Epithelial cell of esophagus (primary cell): ENCODE measurements at regions not wholly inside any gene's neighbourhood (a gene's known extent, or its start where the extent isn't known, plus 50 kb on each side); places are given as distances from the start of the nearest gene placed in this dataset.

Source experiments
- DNase-seq: peaks from one replicate; pipeline ENCODE4 v3.0.0; 2010; ENCODE audit warnings: low read depth
- H3K4me3 ChIP-seq: 2 replicates; pipeline ENCODE4 v1.5.1; 2011; ENCODE audit warnings: mild to moderate bottlenecking, low read length, control low read depth
- TF ChIP-seq, protein P1 (sequence below): IDR thresholded peaks from 2 replicates; pipeline ENCODE4 v1.5.1; 2011; ENCODE audit warnings: low read depth, mild to moderate bottlenecking, low read length, control low read depth, inconsistent platforms; ENCODE audit not compliant: insufficient read depth; ENCODE audit errors: missing control alignments

DNA sequence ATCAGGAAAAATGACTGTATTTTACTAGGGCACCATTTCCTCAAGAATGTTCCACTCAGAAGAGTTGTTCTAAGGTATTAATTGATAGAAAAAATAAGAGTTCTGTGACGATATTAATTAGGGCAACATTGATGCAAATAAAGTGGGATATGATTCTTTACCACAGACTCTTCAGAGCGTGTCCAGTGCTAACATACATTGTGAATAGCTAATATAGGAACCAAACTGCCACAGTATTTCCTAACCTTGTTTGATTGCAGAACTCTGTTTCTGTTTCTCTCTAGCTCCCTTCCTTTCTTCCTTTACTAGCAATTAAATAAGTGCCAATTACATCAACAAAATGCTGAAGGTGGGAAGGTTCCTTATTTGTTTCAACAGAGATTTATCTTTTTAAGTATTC lies 154.1 kb upstream of the CPEB2 start:
- TF ChIP-seq, protein P1, sequence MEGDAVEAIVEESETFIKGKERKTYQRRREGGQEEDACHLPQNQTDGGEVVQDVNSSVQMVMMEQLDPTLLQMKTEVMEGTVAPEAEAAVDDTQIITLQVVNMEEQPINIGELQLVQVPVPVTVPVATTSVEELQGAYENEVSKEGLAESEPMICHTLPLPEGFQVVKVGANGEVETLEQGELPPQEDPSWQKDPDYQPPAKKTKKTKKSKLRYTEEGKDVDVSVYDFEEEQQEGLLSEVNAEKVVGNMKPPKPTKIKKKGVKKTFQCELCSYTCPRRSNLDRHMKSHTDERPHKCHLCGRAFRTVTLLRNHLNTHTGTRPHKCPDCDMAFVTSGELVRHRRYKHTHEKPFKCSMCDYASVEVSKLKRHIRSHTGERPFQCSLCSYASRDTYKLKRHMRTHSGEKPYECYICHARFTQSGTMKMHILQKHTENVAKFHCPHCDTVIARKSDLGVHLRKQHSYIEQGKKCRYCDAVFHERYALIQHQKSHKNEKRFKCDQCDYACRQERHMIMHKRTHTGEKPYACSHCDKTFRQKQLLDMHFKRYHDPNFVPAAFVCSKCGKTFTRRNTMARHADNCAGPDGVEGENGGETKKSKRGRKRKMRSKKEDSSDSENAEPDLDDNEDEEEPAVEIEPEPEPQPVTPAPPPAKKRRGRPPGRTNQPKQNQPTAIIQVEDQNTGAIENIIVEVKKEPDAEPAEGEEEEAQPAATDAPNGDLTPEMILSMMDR: no peak
- no peak for DNase-seq
- H3K4me3 ChIP-seq: no peak overlapping the region

DNA sequence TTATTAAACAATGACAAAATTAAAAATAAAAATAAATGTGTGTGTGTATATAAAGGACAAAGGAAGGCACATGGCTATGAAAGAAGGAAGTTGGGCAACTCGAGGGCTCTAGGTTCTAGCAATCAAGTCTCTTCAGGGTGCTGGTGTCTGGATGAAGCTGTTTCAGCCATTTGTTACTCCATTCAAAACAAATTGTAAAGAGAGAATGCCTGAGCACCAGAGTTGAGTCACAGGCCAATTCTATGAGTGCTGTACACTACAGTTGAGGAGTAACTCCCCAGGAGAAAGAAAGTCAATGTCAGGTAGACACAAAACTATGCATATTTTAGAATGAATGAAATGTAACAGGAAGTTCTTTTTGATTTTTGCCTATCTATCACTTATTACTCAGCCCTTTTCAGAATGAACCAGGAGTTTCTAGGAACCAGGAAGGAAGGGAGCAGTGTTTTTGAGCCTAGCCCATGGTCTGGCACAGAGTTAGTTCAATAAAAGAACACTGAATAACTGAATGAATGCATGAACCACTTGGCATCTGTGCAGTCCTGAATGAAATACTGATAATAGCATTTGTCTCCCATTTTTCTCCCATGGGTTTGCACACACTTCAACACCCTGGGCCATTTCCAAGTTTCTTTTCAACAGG lies 151.7 kb upstream of the CPEB2 start:
- no peak overlapping the region for H3K4me3 ChIP-seq
- peak; percentile 54 for DNase-seq
- TF ChIP-seq, protein P1: no peak

DNA sequence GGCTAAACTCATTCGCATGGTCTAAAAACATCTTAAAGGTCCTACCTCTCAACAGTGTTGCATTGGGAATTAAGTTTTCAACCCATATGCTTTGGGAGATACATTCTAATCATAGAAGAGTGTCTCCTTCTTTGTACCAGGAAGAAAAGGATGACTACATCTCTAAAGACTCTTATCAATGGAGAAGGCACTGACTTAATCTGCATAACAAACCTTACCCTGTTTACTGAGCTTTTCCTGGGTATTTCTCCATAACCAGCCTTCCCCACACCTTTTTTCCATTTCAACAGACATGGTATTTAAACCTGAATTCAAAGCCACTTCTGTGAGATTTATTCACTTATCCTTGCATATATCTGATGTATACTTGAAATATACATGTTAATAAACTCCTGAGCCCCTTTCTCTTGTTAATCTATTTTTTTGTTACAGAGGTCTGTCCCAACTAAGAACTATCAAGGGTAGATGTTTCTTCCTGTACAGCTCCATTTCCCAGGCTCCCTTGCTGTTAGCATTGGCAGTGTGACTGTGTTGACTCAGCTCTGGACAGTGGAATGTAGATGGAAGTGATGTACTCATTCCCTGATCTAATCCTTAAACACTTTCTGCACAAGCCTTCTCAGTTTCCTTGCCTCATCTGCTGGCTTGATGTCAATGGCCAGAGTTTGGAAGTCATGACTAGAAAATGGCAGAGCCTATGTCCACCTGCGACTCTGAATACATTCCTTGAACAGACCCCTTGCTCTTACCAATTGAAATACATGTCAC lies 148.9 kb upstream of the CPEB2 start:
- TF ChIP-seq, protein P1: no peak
- DNase-seq: peak; percentile 91

DNA sequence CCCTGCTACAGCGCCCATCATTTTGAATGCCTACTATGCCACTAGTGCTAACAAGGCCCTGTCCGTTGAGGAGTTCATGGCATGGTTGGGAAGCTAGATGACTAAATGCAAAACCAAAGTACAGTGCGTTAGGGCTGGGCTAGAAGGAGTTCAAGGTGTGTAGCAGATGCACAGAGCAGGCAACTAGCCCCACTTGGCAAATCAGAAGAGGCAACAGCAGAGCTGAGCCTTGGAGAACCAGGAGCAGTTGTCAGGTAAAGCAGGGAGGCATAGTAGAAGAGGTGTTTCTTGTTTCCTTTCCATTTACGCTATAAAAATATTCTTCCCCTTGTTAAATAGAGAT lies 146.6 kb upstream of the CPEB2 start:
- no peak for DNase-seq
- TF ChIP-seq, protein P1: no peak
- no peak overlapping the region for H3K4me3 ChIP-seq

More for the DNA sequence above, 148.9 kb upstream of the CPEB2 start:
- no peak overlapping the region for H3K4me3 ChIP-seq

DNA sequence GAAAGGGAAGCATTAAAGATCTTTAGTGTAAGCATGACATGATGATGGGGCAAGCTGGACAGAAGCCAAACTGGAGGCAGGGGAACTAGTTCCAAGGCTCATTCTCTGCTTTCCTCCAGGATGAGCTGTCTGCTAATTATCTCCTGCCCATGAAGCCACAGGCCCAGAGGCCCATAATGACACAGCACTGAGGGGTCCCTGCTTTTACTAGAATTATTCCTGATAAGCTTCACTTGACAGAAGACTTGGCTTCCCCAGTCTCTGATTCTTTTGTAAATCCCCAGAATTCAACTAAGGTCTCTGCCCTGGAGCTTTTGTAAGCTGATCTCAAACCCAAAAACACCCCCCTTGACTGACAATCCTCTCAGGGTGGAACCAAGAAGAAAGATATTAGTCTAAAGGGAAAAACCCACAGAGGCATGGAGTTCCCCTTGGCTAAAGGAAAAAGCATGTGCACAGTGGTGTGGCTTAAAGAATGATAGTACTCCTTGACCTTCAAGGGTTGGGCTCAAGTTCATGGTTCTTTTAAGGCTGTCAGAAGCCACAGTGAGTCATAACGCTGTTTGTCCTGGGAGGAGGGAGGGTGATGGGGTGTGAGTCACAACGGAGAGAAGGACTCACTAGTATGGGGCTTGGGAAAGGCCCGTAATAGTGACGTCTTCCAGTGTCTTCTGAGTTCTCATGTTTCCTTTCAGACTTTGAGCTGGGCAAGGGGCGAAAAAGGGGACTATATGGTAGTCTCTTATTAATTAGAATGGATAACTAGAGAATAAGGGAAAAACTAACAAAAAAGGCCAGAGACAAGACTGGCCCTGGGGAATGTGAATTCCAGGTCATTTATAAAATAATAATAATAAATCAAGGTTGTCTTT lies 146.0 kb upstream of the CPEB2 start:
- TF ChIP-seq, protein P1: no peak
- H3K4me3 ChIP-seq: no peak overlapping the region
- DNase-seq: peak; percentile 99

DNA sequence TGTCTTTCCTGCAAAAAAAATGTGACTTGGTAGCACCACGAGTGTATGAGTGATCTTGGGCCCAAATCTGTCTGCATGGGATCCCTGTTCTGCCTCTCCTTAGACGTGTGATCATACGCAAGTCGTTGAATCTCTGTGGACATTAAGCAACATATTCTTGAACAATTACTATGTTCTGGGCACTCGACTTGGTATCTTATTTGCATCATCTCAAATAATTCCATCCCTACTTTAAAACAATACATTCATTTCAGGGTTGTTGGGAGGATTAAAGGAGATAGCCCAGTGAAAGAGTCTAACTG lies 145.4 kb upstream of the CPEB2 start:
- no peak for DNase-seq
- H3K4me3 ChIP-seq: no peak overlapping the region
- TF ChIP-seq, protein P1: no peak
